ENCODE measurements at regions not wholly inside any gene's neighbourhood (a gene's known extent, or its start where the extent isn't known, plus 50 kb on each side); places are given as distances from the start of the nearest gene placed in this dataset.

GRCh38 chr16:85999778-86000177 is 100.8 kb downstream of the IRF8 start:
- Histone ChIP-seq H3K79me2 (ENCODE audit: insufficient read depth, low read length) (no peaks in the 10 kb centered on the region), H3K4me1 (ENCODE audit: control insufficient read depth in 1 of 2, insufficient read depth in 2 of 2, low read length in 2 of 2) (no peaks in the 10 kb centered on the region), H3K9me2 (ENCODE audit: insufficient read depth) (no peaks in the 10 kb centered on the region), H3K36me3 (ENCODE audit: control insufficient read depth in 1 of 2, insufficient read depth in 2 of 2, low read length in 2 of 2) (no peaks in the 10 kb centered on the region), H3K4me3 (replicated peaks in 1 of 2; ENCODE audit: low read depth in 1 of 2, low read length in 2 of 2) (no peak overlapping the region), H3K27ac (ENCODE audit: low read depth, low read length) (no peak overlapping the region), H3K9me3 (ENCODE audit: control insufficient read depth in 1 of 2, insufficient read depth in 1 of 2, low read depth in 1 of 2, low read length in 2 of 2) (no peaks in the 10 kb centered on the region), H3K4me2 (ENCODE audit: low read length) (no peak overlapping the region), H3K9ac (ENCODE audit: low read length) (no peak overlapping the region), H4K20me1 (ENCODE audit: insufficient read depth) (no peaks in the 10 kb centered on the region), H3K27me3 (ENCODE audit: insufficient read depth, low read length) (peaks cover 16% of the 10 kb centered on the region; the same call in 1 of the 2 replicates), H2AFZ (ENCODE audit: low read depth, low read length, poor library complexity, severe bottlenecking) (no peak overlapping the region)
- CTCF ChIA-PET, result interaction anchor here (1.2 kb wide), 1 partner anchor 181 kb away, joined by 3 read pairs; no protein-coding TSS in a partner anchor
- intact Hi-C loops (cut with micrococcal nuclease), result no loop called here
- no peak for ATAC-seq
- no peak for DNase-seq (ENCODE audit: low read depth, low spot score)
- BruUV-seq (replicated peaks), result no TSS peak
- RAD21 ChIA-PET (ENCODE audit: low non-redundant PET in 1 of 2, low total read pairs in 2 of 2, uncharacterized antibody in 2 of 2, unreplicated experiment in 2 of 2), result no interaction called here
- TF ChIP-seq FOSL1 (IDR thresholded peaks at IDR 0.05; ENCODE audit: low read depth) (no peak), CEBPB (IDR thresholded peaks at IDR 0.05; ENCODE audit: low read depth) (no peak), EZH2 (IDR thresholded peaks at IDR 0.05) (no peak), SRF (IDR thresholded peaks at IDR 0.05; ENCODE audit: low read depth) (no peak), SIN3A (IDR thresholded peaks at IDR 0.05; ENCODE audit: low read depth) (no peak), MAX (IDR thresholded peaks at IDR 0.05) (no peak), ZBTB33 (IDR thresholded peaks at IDR 0.05; ENCODE audit: extremely low read depth, insufficient replicate concordance, low read length) (no peak), CBX3 (IDR thresholded peaks at IDR 0.05; ENCODE audit: low read depth) (no peak), JUND (IDR thresholded peaks at IDR 0.05) (no peak), YY1 (IDR thresholded peaks at IDR 0.05; ENCODE audit: extremely low read depth, insufficient replicate concordance, low read depth, low read length) (no peak), CTCF (IDR thresholded peaks at IDR 0.05 in 2 of 3, conservative IDR thresholded peaks at IDR 0.05 in 1 of 3; ENCODE audit: borderline replicate concordance in 1 of 3, insufficient read depth in 1 of 3, low read depth in 2 of 3, low read length in 2 of 3) (no peak)
- POLR2A ChIA-PET, result no interaction called here
